HG02840 (cell line): ENCODE measurements at regions not wholly inside any gene's neighbourhood (a gene's known extent, or its start where the extent isn't known, plus 50 kb on each side); places are given as distances from the start of the nearest gene placed in this dataset.
"Not testable (repeated sequence)": the region's sequence is repeated elsewhere in the genome, so short reads cannot be mapped to it uniquely, and the experiment has no call there.

Experiments
- ATAC-seq: cut with Tn5 transposase; IDR thresholded peaks from one replicate; pipeline ENCODE4 v1.9.1; 2021; ENCODE audit warnings: mild to moderate bottlenecking, moderate library complexity, moderate number of reproducible peaks; ENCODE audit not compliant: unreplicated experiment, low FRiP score

GRCh38 chrX:40879172-40879571, 143.8 kb upstream of the MED14 start:
- ATAC-seq, result not testable (repeated sequence)

- ATAC-seq, result no peak
Observed at GRCh38 chrX:40880712-40881111, 145.4 kb upstream of the MED14 start.

GRCh38 chrX:40883021-40883619, 147.8 kb upstream of the MED14 start:
- no peak for ATAC-seq

- no peak for ATAC-seq
Observed at GRCh38 chrX:40885989-40886388, 150.6 kb upstream of the MED14 start.

- ATAC-seq, result no peak
Observed at GRCh38 chrX:40887476-40887875, 152.1 kb upstream of the MED14 start.

- ATAC-seq, result no peak
Observed at GRCh38 chrX:40891798-40892197, 156.5 kb upstream of the MED14 start.

- ATAC-seq, result no peak
Observed at GRCh38 chrX:40893251-40893910, 158.0 kb upstream of the MED14 start.

GRCh38 chrX:40895246-40895645, 159.9 kb upstream of the MED14 start:
- ATAC-seq, result no peak

DNA sequence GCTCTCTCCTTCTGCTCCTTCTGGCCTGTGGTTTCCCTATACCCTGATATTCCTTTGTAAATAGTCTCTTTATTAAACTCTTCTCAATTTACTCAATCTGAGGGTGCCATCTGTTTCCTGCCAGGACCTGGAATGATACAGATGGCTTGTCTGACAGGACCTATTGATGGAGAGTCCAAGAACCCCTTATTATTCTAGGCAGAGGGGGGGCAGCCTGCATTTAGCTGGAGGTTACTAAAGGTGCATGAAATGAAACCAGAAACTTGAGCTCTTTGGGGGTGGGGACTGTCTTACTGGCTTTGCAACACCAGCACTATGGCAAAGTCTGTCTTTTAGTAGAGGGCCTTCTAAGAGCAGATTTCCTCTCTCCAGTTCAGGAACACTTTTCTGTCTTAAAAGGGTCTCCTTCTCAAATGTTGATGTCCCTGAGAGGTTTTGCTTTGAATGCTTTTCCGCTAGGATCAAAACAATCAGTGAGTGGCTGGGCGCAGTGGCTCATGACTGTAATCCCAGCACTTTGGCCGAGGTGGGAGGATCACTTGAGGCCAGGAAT, 162.5 kb upstream of the MED14 start:
- ATAC-seq, result no peak

GRCh38 chrX:40904739-40905138, 169.4 kb upstream of the MED14 start:
- not testable (repeated sequence) for ATAC-seq

GRCh38 chrX:40908026-40908425, 172.7 kb upstream of the MED14 start:
- ATAC-seq, result no peak

GRCh38 chrX:40908857-40909475, 173.6 kb upstream of the MED14 start:
- no peak for ATAC-seq

DNA sequence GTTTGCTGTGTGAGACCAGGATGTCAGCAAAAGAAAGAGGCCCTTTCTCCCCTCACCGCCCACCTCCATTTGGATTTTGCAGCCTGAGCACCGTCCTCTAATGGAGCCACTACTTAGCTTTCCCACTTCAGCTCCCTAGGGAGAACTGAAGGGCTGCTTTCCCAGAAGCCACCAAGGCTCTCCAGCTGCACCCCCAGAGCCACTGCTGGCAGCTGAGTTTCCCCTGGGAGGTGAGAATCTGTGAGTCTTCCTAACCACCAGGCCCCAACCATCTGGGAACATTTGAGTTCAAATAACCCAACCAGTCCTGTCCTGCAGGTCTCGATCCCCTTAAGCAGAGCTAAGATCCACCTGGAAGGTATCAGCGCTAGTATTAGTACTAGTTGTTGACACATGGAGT, 173.1 kb upstream of the USP9X start:
- no peak for ATAC-seq

DNA sequence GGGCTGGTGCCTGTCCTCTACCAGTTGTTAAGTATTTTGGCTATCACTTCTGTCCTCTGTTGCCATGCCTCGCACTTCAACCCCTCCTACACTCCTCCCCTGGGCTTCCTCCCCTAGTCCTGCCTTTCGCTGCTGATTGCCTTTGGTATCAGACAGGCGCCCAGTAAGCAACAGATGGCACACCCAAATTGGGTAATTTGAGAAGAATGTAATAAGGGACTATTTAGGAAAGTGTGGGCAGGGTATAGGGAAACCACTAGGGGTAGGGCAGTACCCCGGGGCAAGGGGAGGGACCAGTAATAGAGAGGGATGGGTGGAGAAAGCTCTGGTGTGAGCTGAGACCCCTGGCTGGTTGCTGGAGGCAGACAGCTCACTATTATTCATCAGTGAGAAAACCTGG, 172.7 kb upstream of the USP9X start:
- no peak for ATAC-seq

DNA sequence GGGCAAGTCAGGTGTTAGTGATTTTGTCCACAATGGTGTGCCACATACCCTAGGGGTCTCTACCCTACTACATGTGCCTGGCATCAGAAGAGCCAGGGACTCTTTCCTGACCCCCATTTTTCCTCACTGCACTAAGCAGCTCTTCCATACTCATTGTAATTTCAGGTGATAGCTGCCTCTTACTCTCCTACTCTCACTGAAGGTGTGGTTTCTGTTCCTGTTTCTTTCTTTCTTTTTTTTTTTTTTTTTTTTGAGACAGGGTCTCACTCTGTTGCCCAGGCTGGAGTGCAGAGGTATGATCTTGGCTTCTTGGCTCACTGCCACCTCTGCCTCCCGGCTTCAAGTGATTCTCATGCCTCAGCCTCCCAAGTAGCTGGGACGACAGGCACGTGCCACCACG, 164.9 kb upstream of the USP9X start:
- ATAC-seq, result no peak

GRCh38 chrX:40922307-40922706, 162.9 kb upstream of the USP9X start:
- ATAC-seq, result no peak

GRCh38 chrX:40926739-40927427, 158.4 kb upstream of the USP9X start:
- not testable (repeated sequence) for ATAC-seq

DNA sequence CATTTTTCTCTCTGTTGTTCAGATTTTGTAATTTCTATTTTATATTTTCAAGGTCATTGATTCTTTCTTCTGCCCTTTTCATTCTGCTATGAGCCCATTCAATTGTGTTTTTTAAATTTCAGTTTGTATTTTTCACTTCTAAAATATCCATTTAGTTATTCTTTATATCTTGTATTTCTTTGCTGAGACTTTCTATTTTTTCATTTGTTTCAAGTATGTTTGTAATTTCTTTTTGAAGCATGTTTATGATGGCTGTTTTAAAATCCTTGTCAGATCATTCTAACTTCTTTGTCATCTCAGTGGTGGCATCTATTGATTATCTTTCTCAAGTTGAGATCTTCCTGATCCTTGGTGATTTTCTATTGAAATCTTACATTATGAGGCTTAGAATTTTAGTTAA, 157.2 kb upstream of the USP9X start:
- no peak for ATAC-seq

- no peak for ATAC-seq
Observed at GRCh38 chrX:40931921-40932320, 153.3 kb upstream of the USP9X start.

- no peak for ATAC-seq
Observed at GRCh38 chrX:40933132-40933705, 152.0 kb upstream of the USP9X start.
